ENCODE measurements at regions not wholly inside any gene's neighbourhood (a gene's known extent, or its start where the extent isn't known, plus 50 kb on each side); places are given as distances from the start of the nearest gene placed in this dataset.

DNA sequence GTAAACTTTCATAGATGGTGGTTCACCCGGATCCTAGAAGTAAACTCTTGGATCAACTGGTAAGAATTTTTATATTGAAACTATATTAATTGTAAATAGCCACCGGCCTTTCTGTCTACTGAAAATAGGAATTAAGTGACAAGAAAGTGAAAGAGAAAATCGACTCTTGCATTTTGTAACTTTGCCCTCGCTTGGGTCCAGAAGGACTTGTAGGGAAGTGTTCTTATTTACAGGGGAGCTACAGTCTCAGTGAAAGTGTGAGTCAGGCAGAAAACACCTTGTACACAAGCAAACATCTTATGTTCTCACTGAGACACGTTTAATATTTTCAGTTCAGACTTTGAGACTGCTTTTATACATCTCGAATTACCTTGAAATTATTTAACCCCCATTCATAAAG lies 238.9 kb downstream of the BLID start:
- TF ChIP-seq POLR2A (IDR thresholded peaks at IDR 0.05): no peak
- TF ChIP-seq, protein P1, sequence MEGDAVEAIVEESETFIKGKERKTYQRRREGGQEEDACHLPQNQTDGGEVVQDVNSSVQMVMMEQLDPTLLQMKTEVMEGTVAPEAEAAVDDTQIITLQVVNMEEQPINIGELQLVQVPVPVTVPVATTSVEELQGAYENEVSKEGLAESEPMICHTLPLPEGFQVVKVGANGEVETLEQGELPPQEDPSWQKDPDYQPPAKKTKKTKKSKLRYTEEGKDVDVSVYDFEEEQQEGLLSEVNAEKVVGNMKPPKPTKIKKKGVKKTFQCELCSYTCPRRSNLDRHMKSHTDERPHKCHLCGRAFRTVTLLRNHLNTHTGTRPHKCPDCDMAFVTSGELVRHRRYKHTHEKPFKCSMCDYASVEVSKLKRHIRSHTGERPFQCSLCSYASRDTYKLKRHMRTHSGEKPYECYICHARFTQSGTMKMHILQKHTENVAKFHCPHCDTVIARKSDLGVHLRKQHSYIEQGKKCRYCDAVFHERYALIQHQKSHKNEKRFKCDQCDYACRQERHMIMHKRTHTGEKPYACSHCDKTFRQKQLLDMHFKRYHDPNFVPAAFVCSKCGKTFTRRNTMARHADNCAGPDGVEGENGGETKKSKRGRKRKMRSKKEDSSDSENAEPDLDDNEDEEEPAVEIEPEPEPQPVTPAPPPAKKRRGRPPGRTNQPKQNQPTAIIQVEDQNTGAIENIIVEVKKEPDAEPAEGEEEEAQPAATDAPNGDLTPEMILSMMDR (IDR thresholded peaks at IDR 0.05): no peak
